ENCODE measurements at regions not wholly inside any gene's neighbourhood (a gene's known extent, or its start where the extent isn't known, plus 50 kb on each side); places are given as distances from the start of the nearest gene placed in this dataset.
A peak's percentile ranks its signal among the peaks of the same experiment; 100 is the strongest.

GRCh38 chr22:48057116-48057835 is 1294.8 kb downstream of the TBC1D22A start:
- ATAC-seq (replicated peaks in 6 of 8) = no peak
- in situ Hi-C loops (cut with MboI; ENCODE audit: low pct_unique_long_range_greater_than_20kb in 2 of 9, low sequenced_read_pairs in 9 of 9, unreplicated experiment in 9 of 9) = no loop called here
- WGBS, 10 experiments = 0 to 90% (median 73%) methylated on average over 1 to 13 of the region's 22 CpGs; no CpG with 5 or more reads in 2 of the 10 experiments
- Histone ChIP-seq H3K27ac (no peak overlapping the region), H3K4me3 (no peak overlapping the region), H3K4me1 (replicated peaks in 1 of 2) (no peaks in the 10 kb centered on the region)

DNA sequence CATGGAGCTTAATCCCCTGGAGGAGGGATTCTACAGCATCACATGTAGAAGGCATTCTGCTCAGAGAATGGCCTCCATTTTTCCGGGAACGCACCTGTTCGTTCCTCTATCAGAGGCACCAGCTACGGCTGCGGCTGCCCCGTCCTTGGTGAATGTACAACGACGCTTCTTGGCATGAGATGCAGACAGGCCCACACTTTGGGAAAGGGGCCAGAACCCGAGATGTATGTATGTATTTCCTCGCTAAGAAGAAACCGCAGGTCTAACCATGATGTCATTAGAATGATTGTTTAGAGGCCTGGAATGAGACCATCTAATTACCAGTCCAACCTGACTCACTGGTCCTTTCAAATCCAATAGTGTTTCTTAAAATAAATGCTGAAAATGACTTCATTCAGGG is 1293.4 kb downstream of the TBC1D22A start:
- WGBS, 10 experiments = 34 to 95% (median 58%) methylated on average over 2 to 11 of the region's 11 CpGs; no CpG with 5 or more reads in 4 of the 10 experiments

DNA sequence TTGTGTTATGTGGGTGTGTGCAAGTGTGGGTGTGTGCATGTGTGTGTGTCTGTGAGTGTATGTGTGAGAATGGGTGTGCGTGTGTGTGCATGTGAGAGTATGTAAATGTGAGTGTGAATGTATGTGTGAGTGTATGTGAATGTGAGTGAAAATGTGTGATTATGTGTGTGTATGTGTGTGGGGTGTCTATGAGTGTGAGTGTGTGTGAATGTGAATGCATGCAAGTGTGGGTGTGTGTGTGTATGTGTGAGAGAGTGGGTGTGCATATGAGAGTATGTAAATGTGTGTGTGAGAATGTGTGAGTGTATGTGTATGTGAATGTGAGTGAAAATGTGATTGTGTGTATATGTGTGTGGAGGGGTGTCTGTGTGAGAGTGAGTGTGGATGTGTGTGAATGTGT is 1292.7 kb downstream of the TBC1D22A start:
- H3K27ac ChIP-seq = no peak overlapping the region
- 17 to 100% (median 63%) methylated on average over 1 of the region's 1 CpG; no CpG with 5 or more reads in 4 of the 10 experiments for WGBS, 10 experiments
- no peak overlapping the region for H3K4me3 ChIP-seq
- H3K4me1 ChIP-seq (replicated peaks in 1 of 2) = no peaks in the 10 kb centered on the region
- ATAC-seq (replicated peaks in 6 of 8) = no peak
- in situ Hi-C loops (cut with MboI; ENCODE audit: low pct_unique_long_range_greater_than_20kb in 2 of 9, low sequenced_read_pairs in 9 of 9, unreplicated experiment in 9 of 9) = no loop called here

More for the DNA sequence above, 1293.4 kb downstream of the TBC1D22A start:
- in situ Hi-C loops (cut with MboI; ENCODE audit: low pct_unique_long_range_greater_than_20kb in 2 of 9, low sequenced_read_pairs in 9 of 9, unreplicated experiment in 9 of 9) = no loop called here
- Histone ChIP-seq H3K4me3 (no peak overlapping the region), H3K4me1 (replicated peaks in 1 of 2) (no peaks in the 10 kb centered on the region), H3K27ac (no peak overlapping the region)
- peak in 1 of 8 experiments; percentile 71 for ATAC-seq (replicated peaks in 6 of 8)

GRCh38 chr22:48054596-48054995 is 1292.1 kb downstream of the TBC1D22A start:
- in situ Hi-C loops (cut with MboI; ENCODE audit: low pct_unique_long_range_greater_than_20kb in 2 of 9, low sequenced_read_pairs in 9 of 9, unreplicated experiment in 9 of 9) = no loop called here
- H3K4me3 ChIP-seq = no peak overlapping the region
- ATAC-seq (replicated peaks in 6 of 8) = no peak
- WGBS, 10 experiments = 45 to 87% (median 56%) methylated on average over 2 to 12 of the region's 14 CpGs; no CpG with 5 or more reads in 4 of the 10 experiments
- no peak overlapping the region for H3K27ac ChIP-seq
- H3K4me1 ChIP-seq (replicated peaks in 1 of 2) = no peaks in the 10 kb centered on the region

DNA sequence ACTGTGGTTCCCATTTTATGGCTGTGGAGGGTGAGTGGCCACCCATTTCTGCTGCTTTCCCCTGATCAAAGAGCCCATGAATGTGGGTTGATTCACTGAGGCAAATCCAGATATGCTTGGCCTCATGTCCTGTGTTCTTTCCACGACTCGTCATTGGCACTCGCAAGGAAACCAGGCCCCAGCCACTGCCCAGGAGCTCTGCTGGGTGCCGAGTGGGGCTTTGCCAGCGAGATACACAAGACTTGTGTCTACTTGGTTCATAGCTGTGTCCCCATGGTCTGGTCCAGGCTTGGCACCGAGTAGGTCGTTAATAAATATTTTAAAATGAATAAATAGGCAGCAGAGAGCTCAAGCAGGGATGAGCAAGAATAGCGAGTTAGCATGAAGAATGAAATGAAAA is 1291.5 kb downstream of the TBC1D22A start:
- in situ Hi-C loops (cut with MboI; ENCODE audit: low pct_unique_long_range_greater_than_20kb in 2 of 9, low sequenced_read_pairs in 9 of 9, unreplicated experiment in 9 of 9) = no loop called here
- H3K4me3 ChIP-seq = no peak overlapping the region
- no peak for ATAC-seq (replicated peaks in 6 of 8)
- no peak overlapping the region for H3K27ac ChIP-seq
- WGBS, 10 experiments = 7 to 84% (median 40%) methylated on average over 3 to 8 of the region's 8 CpGs
- no peaks in the 10 kb centered on the region for H3K4me1 ChIP-seq (replicated peaks in 1 of 2)

- in situ Hi-C loops (cut with MboI; ENCODE audit: low pct_unique_long_range_greater_than_20kb in 2 of 9, low sequenced_read_pairs in 9 of 9, unreplicated experiment in 9 of 9) = no loop called here
- no peak overlapping the region for H3K27ac ChIP-seq
- no peaks in the 10 kb centered on the region for H3K4me1 ChIP-seq (replicated peaks in 1 of 2)
- WGBS, 10 experiments = 0 to 71% (median 20%) methylated on average over 1 to 7 of the region's 7 CpGs; no CpG with 5 or more reads in 4 of the 10 experiments
- no peak overlapping the region for H3K4me3 ChIP-seq
- peak in 1 of 8 experiments; percentile 24 for ATAC-seq (replicated peaks in 6 of 8)
These were observed 1291.0 kb downstream of the TBC1D22A start for GRCh38 chr22:48053486-48053885.

DNA sequence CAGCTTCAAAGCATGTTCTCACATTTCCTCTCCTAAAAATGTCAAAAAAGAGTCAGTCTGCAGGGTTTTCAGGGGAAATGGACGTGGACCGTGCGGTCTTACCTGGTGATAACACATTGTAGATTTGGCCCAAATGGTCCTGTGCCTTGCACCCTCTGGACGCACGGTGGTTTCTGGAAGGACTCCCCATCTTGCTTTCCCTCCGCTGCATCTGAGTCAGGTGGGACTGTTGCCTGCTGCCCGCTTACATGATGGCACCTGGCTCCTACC is 1290.1 kb downstream of the TBC1D22A start:
- no peak overlapping the region for H3K4me3 ChIP-seq
- ATAC-seq (replicated peaks in 6 of 8) = no peak
- no peak overlapping the region for H3K27ac ChIP-seq
- H3K4me1 ChIP-seq (replicated peaks in 1 of 2) = no peaks in the 10 kb centered on the region
- in situ Hi-C loops (cut with MboI; ENCODE audit: low pct_unique_long_range_greater_than_20kb in 2 of 9, low sequenced_read_pairs in 9 of 9, unreplicated experiment in 9 of 9) = no loop called here
- WGBS, 10 experiments = 20 to 100% (median 74%) methylated on average over 1 to 7 of the region's 7 CpGs; no CpG with 5 or more reads in 4 of the 10 experiments

DNA sequence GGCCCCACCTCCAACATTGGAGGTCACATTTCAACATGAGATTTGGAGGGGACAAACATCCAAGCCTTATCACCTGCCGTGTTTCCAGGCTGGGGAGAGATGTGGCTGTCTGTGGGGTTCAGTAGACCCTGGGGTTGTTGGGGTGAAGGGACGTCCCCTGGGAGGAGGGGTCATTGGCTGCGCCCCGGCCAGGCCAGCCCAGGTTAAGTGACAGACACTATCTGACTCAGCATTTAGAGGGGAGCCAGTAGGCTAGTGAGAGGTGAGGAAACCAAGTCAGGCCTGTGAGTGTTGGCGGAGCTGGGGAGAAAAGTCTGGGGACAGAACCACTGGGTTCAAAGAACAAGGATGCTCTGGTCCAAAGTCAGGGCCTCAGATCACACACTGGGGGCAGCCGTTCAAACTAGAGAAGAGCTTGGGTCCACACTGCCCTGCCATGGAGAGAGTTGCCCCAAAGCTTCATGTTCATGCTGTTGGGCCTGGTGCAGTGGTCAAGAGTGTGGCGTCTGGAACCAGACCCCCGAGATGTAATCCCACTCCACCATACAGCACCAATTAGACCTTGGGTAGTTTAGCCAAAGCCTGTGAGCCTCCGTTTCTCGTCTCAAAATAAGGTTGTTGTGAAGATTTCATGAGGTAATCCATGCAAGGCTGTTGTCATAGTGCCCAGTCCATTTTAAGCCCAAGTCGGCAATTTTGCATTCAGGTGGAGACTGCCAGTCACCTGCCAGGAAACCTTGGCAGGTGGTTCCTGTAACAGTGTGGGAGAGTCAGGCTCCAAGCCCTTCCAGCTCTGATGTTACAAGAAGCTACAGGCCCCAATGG is 1289.6 kb downstream of the TBC1D22A start:
- H3K27ac ChIP-seq = no peak overlapping the region
- in situ Hi-C loops (cut with MboI; ENCODE audit: low pct_unique_long_range_greater_than_20kb in 2 of 9, low sequenced_read_pairs in 9 of 9, unreplicated experiment in 9 of 9) = no loop called here

DNA sequence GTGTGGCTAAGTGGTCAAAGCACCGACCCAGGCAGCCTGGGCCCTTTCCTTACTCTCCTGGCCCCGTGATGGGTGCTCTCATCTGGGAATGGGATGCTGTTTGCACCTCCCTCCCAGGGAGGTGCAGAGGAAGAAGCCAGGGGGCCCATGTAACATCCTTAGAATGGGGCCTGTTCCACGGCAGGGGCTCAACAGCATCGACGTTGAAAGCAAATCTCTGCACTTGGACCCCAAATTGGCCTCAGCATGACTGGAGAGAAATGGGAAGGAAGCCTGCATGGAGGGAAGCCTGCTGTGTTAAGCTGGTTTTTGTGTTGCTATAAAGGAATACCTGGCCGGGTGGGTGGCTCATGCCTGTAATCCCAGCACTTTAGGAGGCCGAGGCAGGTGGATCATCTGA is 1288.4 kb downstream of the TBC1D22A start:
- H3K27ac ChIP-seq = no peak overlapping the region

More for the DNA sequence above, 1289.6 kb downstream of the TBC1D22A start:
- no peak for ATAC-seq (replicated peaks in 6 of 8)
- H3K4me3 ChIP-seq = no peak overlapping the region
- no peaks in the 10 kb centered on the region for H3K4me1 ChIP-seq (replicated peaks in 1 of 2)
- WGBS, 10 experiments = 0 to 100% (median 33%) methylated on average over 1 to 6 of the region's 11 CpGs; no CpG with 5 or more reads in 3 of the 10 experiments

DNA sequence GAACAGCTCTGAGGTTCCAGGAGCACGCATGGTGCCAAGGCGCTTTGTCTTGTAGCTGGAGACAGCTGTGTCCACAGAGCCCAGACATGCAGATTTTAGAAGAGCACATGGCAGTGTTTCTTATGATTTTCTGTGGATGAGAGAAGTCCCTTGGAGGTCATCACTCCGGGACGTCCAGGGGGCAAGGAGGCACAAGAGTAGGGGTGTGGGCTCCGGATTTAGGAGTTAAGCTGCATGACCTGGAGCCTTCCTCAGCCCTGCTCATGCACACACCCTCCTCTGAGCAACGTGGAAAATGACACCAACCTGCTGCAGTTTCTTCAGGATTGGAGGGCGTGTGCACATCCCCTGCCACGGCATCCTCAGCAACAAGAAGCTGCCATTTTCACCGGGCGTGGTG is 1286.7 kb downstream of the TBC1D22A start:
- Histone ChIP-seq H3K27ac (no peak overlapping the region), H3K4me1 (replicated peaks in 1 of 2) (no peaks in the 10 kb centered on the region), H3K4me3 (no peak overlapping the region)
- in situ Hi-C loops (cut with MboI; ENCODE audit: low pct_unique_long_range_greater_than_20kb in 2 of 9, low sequenced_read_pairs in 9 of 9, unreplicated experiment in 9 of 9) = no loop called here
- 14 to 70% (median 46%) methylated on average over 1 to 6 of the region's 10 CpGs; no CpG with 5 or more reads in 2 of the 10 experiments for WGBS, 10 experiments
- no peak for ATAC-seq (replicated peaks in 6 of 8)

More for the DNA sequence above, 1288.4 kb downstream of the TBC1D22A start:
- ATAC-seq (replicated peaks in 6 of 8) = no peak
- in situ Hi-C loops (cut with MboI; ENCODE audit: low pct_unique_long_range_greater_than_20kb in 2 of 9, low sequenced_read_pairs in 9 of 9, unreplicated experiment in 9 of 9) = no loop called here
- H3K4me3 ChIP-seq = no peak overlapping the region
- H3K4me1 ChIP-seq (replicated peaks in 1 of 2) = no peaks in the 10 kb centered on the region
- WGBS, 10 experiments = 0 to 92% (median 19%) methylated on average over 1 to 7 of the region's 7 CpGs; no CpG with 5 or more reads in 2 of the 10 experiments

DNA sequence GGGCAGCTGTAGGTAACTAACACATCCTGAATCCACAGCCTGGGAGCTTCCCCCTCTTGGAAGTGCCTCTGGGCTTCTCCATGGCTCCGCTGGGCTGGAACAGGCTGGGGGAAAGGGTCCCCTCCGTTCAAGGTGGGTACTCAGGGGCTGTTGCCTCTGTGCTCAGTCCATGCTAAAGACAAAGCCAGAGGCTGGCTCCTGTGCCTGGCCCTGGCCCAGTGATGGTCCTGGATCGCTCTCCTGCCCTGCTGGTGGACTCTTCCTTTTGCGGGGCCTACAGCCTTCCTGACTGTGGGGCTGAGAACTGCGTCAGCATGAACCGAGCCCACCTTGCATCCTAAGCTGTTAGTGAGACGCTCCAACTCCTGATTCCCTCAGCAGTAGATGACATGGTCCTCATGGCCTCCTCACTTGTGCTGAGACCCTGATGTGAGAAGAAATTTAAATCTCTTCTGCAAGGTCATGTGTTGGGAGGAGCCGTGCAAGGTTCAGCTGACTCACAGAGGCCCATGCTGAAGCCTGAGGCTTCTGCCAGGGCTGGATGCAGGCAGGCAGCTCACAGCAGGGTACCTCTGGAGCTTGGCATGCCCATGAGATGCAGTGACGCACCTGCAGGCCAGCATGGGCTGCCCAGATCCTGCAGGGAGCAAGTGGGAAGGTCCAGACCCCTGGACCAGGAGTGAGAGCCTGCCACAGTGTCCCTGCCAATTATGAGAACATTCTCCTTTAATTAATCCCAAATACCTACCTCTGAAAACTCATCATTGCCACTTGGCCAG is 1285.5 kb downstream of the TBC1D22A start:
- WGBS, 10 experiments = 40 to 83% (median 49%) methylated on average over 1 to 6 of the region's 9 CpGs; no CpG with 5 or more reads in 4 of the 10 experiments
- H3K4me3 ChIP-seq = no peak overlapping the region
- in situ Hi-C loops (cut with MboI; ENCODE audit: low pct_unique_long_range_greater_than_20kb in 2 of 9, low sequenced_read_pairs in 9 of 9, unreplicated experiment in 9 of 9) = no loop called here
- H3K27ac ChIP-seq = no peak overlapping the region
- H3K4me1 ChIP-seq (replicated peaks in 1 of 2) = no peaks in the 10 kb centered on the region
- peak in 1 of 8 experiments; percentile 35 for ATAC-seq (replicated peaks in 6 of 8)

DNA sequence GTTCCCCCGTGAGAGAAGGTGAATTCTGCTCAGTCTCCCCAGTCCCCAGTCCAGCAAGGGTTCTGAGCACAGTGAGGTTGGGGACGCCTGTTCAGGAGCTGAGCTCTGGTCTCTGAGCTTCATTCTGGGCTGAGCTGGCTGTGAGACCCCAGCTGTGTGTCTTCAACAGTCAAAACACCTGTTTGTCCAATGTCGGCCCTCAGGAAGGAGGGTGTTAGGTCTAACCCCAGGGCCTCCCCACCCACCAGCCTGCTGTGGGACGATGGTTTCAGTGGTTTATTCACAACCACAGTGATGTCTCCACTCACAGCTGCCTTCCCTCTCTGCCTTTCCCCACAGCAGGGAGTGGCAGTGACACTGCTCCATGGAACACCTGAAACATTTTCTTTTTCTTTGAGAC is 1282.9 kb downstream of the TBC1D22A start:
- in situ Hi-C loops (cut with MboI; ENCODE audit: low pct_unique_long_range_greater_than_20kb in 2 of 9, low sequenced_read_pairs in 9 of 9, unreplicated experiment in 9 of 9) = no loop called here
- ATAC-seq (replicated peaks in 6 of 8) = no peak
- 10 to 85% (median 50%) methylated on average over 2 to 3 of the region's 4 CpGs; no CpG with 5 or more reads in 7 of the 10 experiments for WGBS, 10 experiments

More for the DNA sequence above, 1282.9 kb downstream of the TBC1D22A start:
- Histone ChIP-seq H3K27ac (no peak overlapping the region), H3K4me1 (replicated peaks in 1 of 2) (no peaks in the 10 kb centered on the region), H3K4me3 (no peak overlapping the region)
